ENCODE measurements at regions not wholly inside any gene's neighbourhood (a gene's known extent, or its start where the extent isn't known, plus 50 kb on each side); places are given as distances from the start of the nearest gene placed in this dataset.
"Not testable (repeated sequence)": the region's sequence is repeated elsewhere in the genome, so short reads cannot be mapped to it uniquely, and the experiment has no call there.

- DNase-seq (ENCODE audit: low read depth in 2 of 2), result no peak
Measured at GRCh38 chr2:126050991-126051736, 604.8 kb upstream of the GYPC start.

GRCh38 chr2:126051737-126052240 lies 604.2 kb upstream of the GYPC start:
- not testable (repeated sequence) for DNase-seq (ENCODE audit: low read depth in 2 of 2)

- no peak for DNase-seq (ENCODE audit: low read depth in 2 of 2)
Measured at GRCh38 chr2:126059379-126059778, 596.6 kb upstream of the GYPC start.

GRCh38 chr2:126085011-126085795 lies 570.8 kb upstream of the GYPC start:
- no peak for DNase-seq (ENCODE audit: low read depth in 2 of 2)

GRCh38 chr2:126100962-126101361 lies 555.0 kb upstream of the GYPC start:
- no peak for DNase-seq (ENCODE audit: low read depth in 2 of 2)

- DNase-seq (ENCODE audit: low read depth in 2 of 2), result no peak
Measured at GRCh38 chr2:126106006-126106405, 550.0 kb upstream of the GYPC start.

DNA sequence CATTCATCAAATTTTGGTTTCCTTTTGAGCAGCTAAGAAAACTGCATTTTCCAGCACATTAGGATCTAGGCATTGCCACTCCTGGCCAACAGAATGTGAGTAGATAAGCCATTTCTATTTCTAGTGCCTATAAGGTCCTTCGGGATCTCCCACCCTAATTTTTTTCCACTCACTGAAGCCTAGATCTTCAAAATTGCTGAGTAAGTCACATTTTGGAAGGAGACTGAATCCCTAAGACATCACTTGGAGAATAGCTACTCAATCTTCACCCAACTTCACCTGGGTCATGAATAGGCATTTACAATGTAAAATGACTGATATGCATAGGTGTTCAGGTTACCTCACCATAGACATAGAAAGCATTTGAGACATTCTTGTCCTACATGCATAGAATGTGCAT lies 548.1 kb upstream of the GYPC start:
- no peak for DNase-seq (ENCODE audit: low read depth in 2 of 2)

DNA sequence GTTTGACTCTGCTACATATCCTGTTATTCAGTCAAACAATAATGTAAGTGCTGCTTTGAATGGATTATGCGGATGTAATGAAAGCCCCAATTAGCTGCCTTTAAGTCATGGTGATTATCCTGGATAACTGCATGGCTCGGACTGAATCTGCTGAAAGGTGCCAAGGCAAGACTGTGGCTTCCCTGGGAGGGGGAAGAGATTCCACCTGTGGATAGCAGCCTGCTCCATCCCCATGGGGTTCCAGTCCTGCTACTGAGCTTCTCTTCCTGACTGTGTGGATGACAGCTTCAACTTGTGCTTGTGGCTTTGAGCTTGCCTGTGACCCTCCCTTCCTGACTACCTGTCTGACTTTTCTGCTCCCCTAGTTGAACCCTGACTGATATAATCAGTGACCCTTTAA lies 540.0 kb upstream of the GYPC start:
- DNase-seq (ENCODE audit: low read depth in 2 of 2), result no peak

- no peak for DNase-seq (ENCODE audit: low read depth in 2 of 2)
Measured at GRCh38 chr2:126117886-126118285, 538.1 kb upstream of the GYPC start.

DNA sequence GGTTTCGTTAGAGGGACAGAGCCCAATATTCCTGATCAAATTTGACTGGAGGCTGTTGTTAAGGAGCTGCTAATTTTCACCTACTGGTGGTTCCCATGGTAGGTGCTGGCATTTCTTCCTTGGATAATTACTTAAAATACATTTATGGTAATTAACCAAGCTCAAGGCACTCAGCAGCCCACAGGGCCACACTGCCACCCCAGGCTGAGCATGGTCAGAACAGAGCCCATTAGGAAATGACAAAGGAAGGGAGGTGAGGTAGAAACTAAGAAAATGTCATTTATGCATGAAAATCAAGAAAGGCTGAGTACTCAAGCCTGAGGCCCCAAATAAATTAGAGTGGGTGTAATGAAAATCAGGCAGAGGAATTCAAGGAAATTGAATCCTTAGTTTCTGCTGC lies 510.2 kb upstream of the GYPC start:
- no peak for DNase-seq (ENCODE audit: low read depth in 2 of 2)

- no peak for DNase-seq (ENCODE audit: low read depth in 2 of 2)
Measured at GRCh38 chr2:126154256-126154785, 501.6 kb upstream of the GYPC start.

- not testable (repeated sequence) for DNase-seq (ENCODE audit: low read depth in 2 of 2)
Measured at GRCh38 chr2:126160950-126161349, 495.0 kb upstream of the GYPC start.

- DNase-seq (ENCODE audit: low read depth in 2 of 2), result no peak
Measured at GRCh38 chr2:126172631-126173184, 483.2 kb upstream of the GYPC start.

DNA sequence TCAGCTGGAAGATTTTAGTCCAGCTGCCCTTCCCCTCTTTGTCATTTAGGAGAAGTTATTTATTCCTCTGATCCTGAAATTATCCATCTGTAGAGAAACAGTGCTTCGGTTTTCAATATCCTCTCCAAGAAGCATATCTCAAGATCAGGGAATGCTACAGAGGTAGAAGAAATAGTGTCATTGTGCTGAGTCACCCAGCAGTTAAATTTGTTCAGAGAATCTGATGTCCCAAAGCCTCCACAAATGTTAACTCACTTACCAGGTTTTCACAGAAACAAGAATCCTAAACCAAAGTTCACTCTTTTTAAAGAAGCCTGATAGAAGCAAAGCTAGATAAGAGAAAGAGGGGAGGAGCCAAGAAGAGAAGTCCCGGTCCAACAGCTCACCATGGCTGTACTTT lies 480.7 kb upstream of the GYPC start:
- DNase-seq (ENCODE audit: low read depth in 2 of 2), result no peak

- DNase-seq (ENCODE audit: low read depth in 2 of 2), result no peak
Measured at GRCh38 chr2:126177479-126177878, 478.5 kb upstream of the GYPC start.

DNA sequence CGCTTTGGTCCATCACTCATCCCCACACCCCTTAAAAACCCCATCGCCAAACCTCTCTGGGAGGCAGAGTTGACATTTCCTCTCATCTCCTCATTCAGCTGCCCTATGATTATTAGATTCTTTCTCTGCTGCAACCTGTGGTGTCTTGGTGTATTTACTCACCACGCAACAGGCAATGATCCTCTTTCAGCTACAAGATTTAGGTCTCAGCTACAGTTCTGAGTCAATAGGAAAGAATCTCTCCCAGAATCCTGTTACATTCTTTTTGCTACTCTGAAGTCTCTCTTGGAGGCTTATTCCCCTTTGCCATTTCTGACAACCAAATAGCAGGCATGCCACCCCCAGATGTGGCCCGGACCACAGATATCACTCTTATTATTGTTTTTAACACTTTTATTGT lies 468.3 kb upstream of the GYPC start:
- no peak for DNase-seq (ENCODE audit: low read depth in 2 of 2)

DNA sequence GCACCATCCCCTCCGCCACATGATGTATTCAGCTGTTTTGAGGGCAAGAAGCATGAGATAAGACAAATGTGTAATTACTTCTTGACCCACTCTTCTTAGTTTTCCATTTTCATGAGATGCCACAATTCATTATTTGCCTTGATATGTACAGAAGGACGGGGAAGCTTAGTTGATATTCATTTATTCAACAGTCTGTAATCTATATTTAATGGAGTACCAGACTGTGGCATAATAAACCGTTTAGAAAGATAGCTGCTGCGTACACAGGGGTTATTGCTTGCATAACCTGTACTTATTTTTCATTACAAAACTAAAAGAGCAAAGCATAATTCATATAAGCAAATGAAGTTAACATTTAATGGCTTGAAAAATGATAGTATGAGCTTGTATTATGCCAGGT lies 466.4 kb upstream of the GYPC start:
- DNase-seq (ENCODE audit: low read depth in 2 of 2), result no peak

DNA sequence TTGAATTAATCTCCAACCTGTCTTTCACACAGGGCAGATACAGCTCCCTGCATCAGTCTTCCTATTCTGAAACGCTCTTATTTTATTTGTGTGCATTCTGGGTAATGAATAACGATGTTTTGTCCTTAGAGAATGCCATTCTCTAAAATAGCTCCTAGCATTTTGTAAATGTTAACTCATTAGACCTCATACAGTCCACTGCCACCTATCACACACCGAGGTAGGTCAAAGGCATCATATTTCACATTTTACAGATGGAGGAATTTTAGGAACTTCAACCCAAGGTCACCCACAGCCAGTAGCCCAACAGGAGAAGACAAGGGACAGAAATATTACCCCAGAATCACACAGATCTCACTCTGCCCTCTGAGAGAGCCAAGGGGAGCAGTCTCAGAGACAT lies 455.4 kb upstream of the GYPC start:
- DNase-seq (ENCODE audit: low read depth in 2 of 2), result no peak

DNA sequence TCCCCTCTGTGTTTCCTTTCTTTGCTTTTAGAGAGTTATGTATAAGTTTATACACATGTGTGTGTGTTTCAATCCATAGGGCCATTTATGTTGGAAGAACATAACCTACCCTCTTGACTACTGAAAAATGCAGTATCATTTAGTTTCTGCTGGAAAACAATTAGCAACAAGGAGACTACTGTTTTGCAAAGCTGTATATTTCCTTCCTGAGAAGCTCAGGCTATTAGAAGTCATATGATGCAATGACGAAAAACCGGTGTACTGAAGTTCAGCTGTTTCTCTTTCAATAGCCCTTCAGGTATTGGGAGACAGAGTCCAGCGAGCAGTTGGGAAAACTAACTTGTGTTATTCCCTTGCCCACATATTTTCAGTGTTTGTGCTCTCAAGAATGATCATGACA lies 447.7 kb upstream of the GYPC start:
- DNase-seq (ENCODE audit: low read depth in 2 of 2), result no peak

GRCh38 chr2:126212735-126213134 lies 443.2 kb upstream of the GYPC start:
- DNase-seq (ENCODE audit: low read depth in 2 of 2), result no peak

- no peak for DNase-seq (ENCODE audit: low read depth in 2 of 2)
Measured at GRCh38 chr2:126219081-126219480, 436.9 kb upstream of the GYPC start.

DNA sequence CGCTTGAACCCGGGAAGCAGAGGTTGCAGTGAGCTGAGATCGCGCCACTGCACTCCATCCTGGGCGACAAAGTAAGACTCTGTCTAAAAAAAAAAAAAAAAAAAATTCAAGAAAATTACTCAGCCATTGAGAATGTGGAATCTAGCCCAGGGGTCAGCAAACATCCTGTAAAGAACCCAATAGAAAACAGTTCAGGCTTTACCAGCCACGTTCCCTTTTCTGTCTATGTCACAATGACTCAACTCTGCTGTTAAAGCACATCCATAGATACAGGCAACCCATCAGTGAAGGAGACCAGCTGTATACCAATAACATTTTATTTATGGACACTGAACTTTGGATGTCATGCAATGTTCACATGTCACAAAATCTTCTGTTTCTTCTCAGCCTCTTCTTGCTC lies 435.6 kb upstream of the GYPC start:
- DNase-seq (ENCODE audit: low read depth in 2 of 2), result no peak

GRCh38 chr2:126221506-126221905 lies 434.5 kb upstream of the GYPC start:
- DNase-seq (ENCODE audit: low read depth in 2 of 2), result no peak

Measured in stimulated activated CD8-positive, alpha-beta memory T cell treated with anti-CD3 and anti-CD28 coated beads, Interleukin-7, amount 100 ng/mL, for 1 hour (primary cell).